Activated T-cell treated with anti-CD3 and anti-CD28 coated beads, Interleukin-2, amount 50 U/mL, for 4 hours (primary cell): ENCODE measurements at regions not wholly inside any gene's neighbourhood (a gene's known extent, or its start where the extent isn't known, plus 50 kb on each side); places are given as distances from the start of the nearest gene placed in this dataset.

Experiments used
- ATAC-seq, 2 donors: fragments of 200-7000 bp; cut with Tn5 transposase; one replicate each; pipeline ENCODE4 v1.10.0; 2021
- DNase-seq: peaks from one replicate; pipeline ENCODE4 v3.0.0-alpha.2; 2020
- H3K27me3 Mint-ChIP-seq: one replicate; pipeline ENCODE4 v1.8.0; 2021; ENCODE audit warnings: low read depth, mixed read lengths
- H3K36me3 Mint-ChIP-seq: one replicate; pipeline ENCODE4 v1.8.0; 2022; ENCODE audit warnings: mixed read lengths; ENCODE audit not compliant: insufficient read depth
- H3K4me1 Mint-ChIP-seq: one replicate; pipeline ENCODE4 v1.8.0; 2021; ENCODE audit warnings: low read depth, mixed read lengths
- H3K4me3 Mint-ChIP-seq: one replicate; pipeline ENCODE4 v1.8.0; 2021; ENCODE audit warnings: mild to moderate bottlenecking, moderate library complexity, mixed read lengths
- H3K9me3 Mint-ChIP-seq: one replicate; pipeline ENCODE4 v1.8.0; 2021; ENCODE audit warnings: mixed read lengths

GRCh38 chr5:174300118-174300940 is 254.8 kb downstream of the NSG2 start:
- no peak overlapping the region for H3K4me3 Mint-ChIP-seq
- H3K27me3 Mint-ChIP-seq = peaks cover 9% of the 10 kb centered on the region

GRCh38 chr5:174300941-174301761 is 255.6 kb downstream of the NSG2 start:
- no peak for ATAC-seq
- Mint-ChIP-seq H3K4me1 (no peaks in the 10 kb centered on the region), H3K4me3 (no peak overlapping the region), H3K27me3 (peaks cover 11% of the 10 kb centered on the region), H3K36me3 (no peaks in the 10 kb centered on the region), H3K9me3 (peaks cover 12% of the 10 kb centered on the region)
- no peak for DNase-seq

More at GRCh38 chr5:174300118-174300940, 254.8 kb downstream of the NSG2 start:
- no peak for DNase-seq
- no peak for ATAC-seq
- Mint-ChIP-seq H3K9me3 (peaks cover 12% of the 10 kb centered on the region), H3K4me1 (no peaks in the 10 kb centered on the region), H3K36me3 (no peaks in the 10 kb centered on the region)

GRCh38 chr5:174301848-174302625 is 256.5 kb downstream of the NSG2 start:
- H3K4me1 Mint-ChIP-seq = no peaks in the 10 kb centered on the region
- ATAC-seq (no peak), DNase-seq (no peak)
- H3K27me3 Mint-ChIP-seq = peaks cover 11% of the 10 kb centered on the region
- no peaks in the 10 kb centered on the region for H3K36me3 Mint-ChIP-seq
- H3K9me3 Mint-ChIP-seq = peaks cover 12% of the 10 kb centered on the region
- H3K4me3 Mint-ChIP-seq = no peak overlapping the region

GRCh38 chr5:174303035-174303434 is 257.5 kb downstream of the NSG2 start:
- no peak overlapping the region for H3K4me3 Mint-ChIP-seq
- DNase-seq (no peak), ATAC-seq (no peak)
- peaks cover 11% of the 10 kb centered on the region for H3K9me3 Mint-ChIP-seq
- H3K36me3 Mint-ChIP-seq = no peaks in the 10 kb centered on the region
- no peaks in the 10 kb centered on the region for H3K4me1 Mint-ChIP-seq
- peaks cover 11% of the 10 kb centered on the region for H3K27me3 Mint-ChIP-seq

DNA sequence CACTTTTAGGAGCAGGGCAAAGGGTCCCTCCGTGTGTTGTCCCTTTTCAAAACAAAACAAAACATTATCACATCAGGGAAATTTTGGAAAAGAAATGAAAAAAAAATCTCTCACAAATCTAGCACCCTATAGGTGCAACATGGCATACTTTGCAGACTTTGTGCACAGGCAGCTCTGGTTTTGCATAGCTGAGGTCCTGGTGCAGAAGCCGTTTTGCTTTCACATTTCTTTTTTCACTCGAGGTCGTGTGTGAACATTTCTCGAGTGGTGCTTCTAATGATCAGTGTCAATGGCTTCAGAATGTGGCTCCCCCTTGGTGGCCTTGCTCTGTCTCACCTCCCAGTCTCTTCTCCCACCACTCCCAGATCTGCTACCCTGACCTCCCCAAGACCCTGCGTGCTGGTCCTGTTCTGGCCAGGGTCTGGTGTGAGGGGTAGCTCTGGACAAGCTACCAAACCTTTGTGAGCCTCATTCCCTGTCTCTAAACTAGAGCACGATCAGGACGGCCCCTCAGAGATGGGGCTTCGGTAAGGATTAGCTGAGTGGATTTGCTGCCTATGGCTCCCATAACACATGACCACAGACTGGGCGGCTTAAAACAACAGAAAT is 258.0 kb downstream of the NSG2 start:
- Mint-ChIP-seq H3K4me3 (no peak overlapping the region), H3K36me3 (no peaks in the 10 kb centered on the region), H3K4me1 (no peaks in the 10 kb centered on the region), H3K9me3 (peaks cover 6% of the 10 kb centered on the region), H3K27me3 (peaks cover 11% of the 10 kb centered on the region)
- DNase-seq (no peak), ATAC-seq (no peak)

GRCh38 chr5:174305241-174305681 is 259.8 kb downstream of the NSG2 start:
- H3K27me3 Mint-ChIP-seq = peaks cover 16% of the 10 kb centered on the region
- ATAC-seq = no peak
- H3K36me3 Mint-ChIP-seq = no peaks in the 10 kb centered on the region
- H3K4me1 Mint-ChIP-seq = no peaks in the 10 kb centered on the region
- no peaks in the 10 kb centered on the region for H3K9me3 Mint-ChIP-seq
- no peak overlapping the region for H3K4me3 Mint-ChIP-seq
- DNase-seq = no peak

DNA sequence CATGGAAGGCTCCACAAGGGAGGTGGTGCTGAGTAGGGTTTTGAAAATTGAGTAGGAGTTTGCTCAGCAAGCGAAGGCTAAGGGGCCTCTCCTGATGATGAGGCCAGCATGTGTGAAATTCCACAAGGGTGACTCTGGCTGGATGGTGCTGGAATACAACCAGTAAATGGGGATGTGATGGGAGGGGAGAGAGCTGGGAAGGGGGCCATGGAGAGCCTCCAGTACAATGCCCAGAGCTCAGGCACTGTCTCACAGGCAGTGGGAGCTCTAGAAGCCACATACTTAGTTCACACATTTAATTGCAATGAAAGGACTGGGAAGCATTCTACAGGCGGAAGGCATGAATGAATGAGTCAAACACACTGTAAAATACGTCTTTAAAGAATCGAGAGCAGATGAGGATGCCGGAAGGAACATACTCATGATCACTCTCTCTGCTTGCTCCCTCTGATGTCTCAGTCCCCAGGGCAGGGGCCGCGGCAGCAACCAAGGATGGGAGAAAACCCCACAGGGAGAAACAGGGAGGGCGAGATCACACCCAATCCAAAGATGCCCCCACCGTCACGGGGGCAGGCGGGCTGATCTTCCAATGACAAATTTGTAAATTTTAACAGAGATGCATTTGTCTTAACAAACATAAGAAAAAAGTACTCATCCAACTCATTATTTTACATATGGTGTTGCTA is 261.0 kb downstream of the NSG2 start:
- no peak for DNase-seq
- H3K27me3 Mint-ChIP-seq = peaks cover 26% of the 10 kb centered on the region
- no peaks in the 10 kb centered on the region for H3K36me3 Mint-ChIP-seq
- no peak for ATAC-seq
- H3K4me3 Mint-ChIP-seq = no peak overlapping the region
- no peaks in the 10 kb centered on the region for H3K9me3 Mint-ChIP-seq
- peaks cover 2% of the 10 kb centered on the region for H3K4me1 Mint-ChIP-seq

DNA sequence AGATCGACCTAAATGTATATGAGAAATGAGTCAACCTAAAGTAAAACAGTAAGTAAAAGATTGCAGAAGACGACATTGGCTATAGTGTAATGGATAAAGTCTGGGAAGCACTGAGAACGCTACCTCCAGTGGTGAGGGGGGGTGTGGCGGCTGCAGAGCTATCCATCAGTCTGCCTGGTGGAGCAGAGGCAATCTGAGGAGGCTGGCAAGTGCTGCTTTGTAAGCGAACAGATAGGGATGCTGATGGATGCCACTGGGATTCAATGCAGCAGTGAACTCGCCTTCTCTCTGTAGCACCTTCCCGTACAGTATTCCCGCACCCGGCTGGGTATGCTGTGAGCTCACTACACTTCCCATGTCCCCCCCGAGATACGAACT is 261.5 kb downstream of the NSG2 start:
- peaks cover 2% of the 10 kb centered on the region for H3K4me1 Mint-ChIP-seq
- H3K27me3 Mint-ChIP-seq = peaks cover 26% of the 10 kb centered on the region
- H3K4me3 Mint-ChIP-seq = no peak overlapping the region
- no peak for ATAC-seq
- no peaks in the 10 kb centered on the region for H3K36me3 Mint-ChIP-seq
- no peak for DNase-seq
- no peaks in the 10 kb centered on the region for H3K9me3 Mint-ChIP-seq

DNA sequence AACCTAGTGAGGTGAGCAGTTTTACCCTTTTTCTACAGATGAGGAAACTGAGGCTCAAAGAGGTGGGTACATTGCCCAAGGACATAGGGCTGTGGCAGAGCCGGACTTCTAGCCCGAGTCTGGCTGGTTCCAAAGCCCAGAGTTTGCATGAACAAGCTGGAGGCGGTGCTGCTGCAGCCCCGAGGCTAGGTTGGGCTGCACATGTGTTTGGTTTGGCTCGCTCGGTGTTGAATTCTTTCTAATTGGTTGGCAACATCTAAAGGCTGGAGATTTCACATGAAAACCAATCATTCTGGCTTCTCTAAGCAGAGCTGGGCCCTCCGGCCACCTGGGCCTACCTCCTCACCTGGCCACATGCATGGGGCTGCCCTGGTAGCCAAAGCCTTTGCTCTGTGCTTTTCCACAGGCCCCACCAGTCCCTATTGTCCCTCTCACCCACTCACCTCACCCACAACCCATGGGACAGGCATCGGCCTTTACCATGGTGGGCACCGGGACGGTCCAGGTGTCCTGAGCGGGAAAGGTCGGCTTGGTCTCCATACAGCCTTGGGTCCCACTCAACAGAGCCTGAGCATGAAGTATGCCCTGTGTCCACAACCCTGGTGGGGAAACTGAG is 262.3 kb downstream of the NSG2 start:
- Mint-ChIP-seq H3K36me3 (no peaks in the 10 kb centered on the region), H3K4me1 (peaks cover 2% of the 10 kb centered on the region), H3K9me3 (no peaks in the 10 kb centered on the region), H3K4me3 (no peak overlapping the region), H3K27me3 (peaks cover 28% of the 10 kb centered on the region)
- ATAC-seq = no peak
- DNase-seq = no peak

GRCh38 chr5:174309131-174309795 is 263.8 kb downstream of the NSG2 start:
- no peak for DNase-seq
- Mint-ChIP-seq H3K4me3 (no peak overlapping the region), H3K9me3 (no peaks in the 10 kb centered on the region), H3K27me3 (peaks cover 37% of the 10 kb centered on the region), H3K36me3 (no peaks in the 10 kb centered on the region), H3K4me1 (peaks cover 2% of the 10 kb centered on the region)
- no peak for ATAC-seq

DNA sequence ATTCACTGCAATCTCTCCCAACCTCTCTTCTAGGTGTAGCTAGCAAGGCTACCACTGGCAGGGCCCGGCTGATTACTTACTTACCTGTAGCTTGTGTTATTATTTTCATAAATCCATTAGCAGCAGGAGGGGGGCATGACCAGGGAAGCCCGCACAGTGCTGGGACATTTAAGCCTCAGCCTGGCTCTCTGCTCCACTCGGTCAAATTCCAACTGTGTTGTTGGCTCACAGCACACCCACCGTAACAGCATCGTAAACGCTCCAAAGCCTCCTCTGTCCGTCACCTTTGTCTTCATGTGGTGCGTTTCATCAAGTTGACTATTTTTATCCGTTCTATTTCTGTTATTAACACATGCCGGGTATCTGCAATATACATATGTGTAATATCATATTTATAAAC is 264.7 kb downstream of the NSG2 start:
- Mint-ChIP-seq H3K4me3 (no peak overlapping the region), H3K36me3 (no peaks in the 10 kb centered on the region), H3K27me3 (peaks cover 42% of the 10 kb centered on the region), H3K9me3 (no peaks in the 10 kb centered on the region), H3K4me1 (peaks cover 2% of the 10 kb centered on the region)
- no peak for ATAC-seq
- DNase-seq = no peak

GRCh38 chr5:174310706-174311105 is 265.2 kb downstream of the NSG2 start:
- H3K4me1 Mint-ChIP-seq = peaks cover 2% of the 10 kb centered on the region
- H3K4me3 Mint-ChIP-seq = peak overlapping the region; percentile 9
- H3K9me3 Mint-ChIP-seq = no peaks in the 10 kb centered on the region
- no peaks in the 10 kb centered on the region for H3K36me3 Mint-ChIP-seq
- no peak for ATAC-seq
- peaks cover 42% of the 10 kb centered on the region for H3K27me3 Mint-ChIP-seq
- no peak for DNase-seq

- no peaks in the 10 kb centered on the region for H3K36me3 Mint-ChIP-seq
- no peaks in the 10 kb centered on the region for H3K9me3 Mint-ChIP-seq
- DNase-seq (no peak), ATAC-seq (no peak)
- peaks cover 40% of the 10 kb centered on the region for H3K27me3 Mint-ChIP-seq
- peak overlapping the region; percentile 9 for H3K4me3 Mint-ChIP-seq
- peaks cover 2% of the 10 kb centered on the region for H3K4me1 Mint-ChIP-seq
These were observed 265.6 kb downstream of the NSG2 start for GRCh38 chr5:174311121-174311520.
